Endothelial cell (in vitro differentiated cells): ENCODE measurements at regions not wholly inside any gene's neighbourhood (a gene's known extent, or its start where the extent isn't known, plus 50 kb on each side); places are given as distances from the start of the nearest gene placed in this dataset.

Experiments used
- DNase-seq: peaks from one replicate; pipeline ENCODE4 v3.0.0; 2021; ENCODE audit warnings: low spot score
- H3K27ac Mint-ChIP-seq: one replicate; pipeline ENCODE4 v1.8.0; 2021; ENCODE audit warnings: mixed read lengths, inconsistent platforms; ENCODE audit not compliant: unreplicated experiment
- H3K27me3 Mint-ChIP-seq: one replicate; pipeline ENCODE4 v1.8.0; 2021; ENCODE audit warnings: mild to moderate bottlenecking, moderate library complexity, mixed read lengths, inconsistent platforms; ENCODE audit not compliant: unreplicated experiment
- H3K36me3 Mint-ChIP-seq: one replicate; pipeline ENCODE4 v1.8.0; 2021; ENCODE audit warnings: mild to moderate bottlenecking, low read depth, mixed read lengths, inconsistent platforms; ENCODE audit not compliant: unreplicated experiment
- H3K4me1 Mint-ChIP-seq: one replicate; pipeline ENCODE4 v1.8.0; 2021; ENCODE audit warnings: mild to moderate bottlenecking, mixed read lengths, inconsistent platforms; ENCODE audit not compliant: unreplicated experiment
- H3K4me3 Mint-ChIP-seq: one replicate; pipeline ENCODE4 v1.8.0; 2021; ENCODE audit warnings: mild to moderate bottlenecking, mixed read lengths, inconsistent platforms; ENCODE audit not compliant: unreplicated experiment
- H3K9me3 Mint-ChIP-seq: one replicate; pipeline ENCODE4 v1.8.0; 2021; ENCODE audit warnings: mixed read lengths, inconsistent platforms; ENCODE audit not compliant: unreplicated experiment
- TF ChIP-seq, protein P1 (sequence below): fragments of 200-600 bp; sonication (generic); IDR thresholded peaks from one replicate; pipeline ENCODE4 v1.5.0; 2021; ENCODE audit warnings: antibody characterized with exemption; ENCODE audit not compliant: unreplicated experiment

DNA sequence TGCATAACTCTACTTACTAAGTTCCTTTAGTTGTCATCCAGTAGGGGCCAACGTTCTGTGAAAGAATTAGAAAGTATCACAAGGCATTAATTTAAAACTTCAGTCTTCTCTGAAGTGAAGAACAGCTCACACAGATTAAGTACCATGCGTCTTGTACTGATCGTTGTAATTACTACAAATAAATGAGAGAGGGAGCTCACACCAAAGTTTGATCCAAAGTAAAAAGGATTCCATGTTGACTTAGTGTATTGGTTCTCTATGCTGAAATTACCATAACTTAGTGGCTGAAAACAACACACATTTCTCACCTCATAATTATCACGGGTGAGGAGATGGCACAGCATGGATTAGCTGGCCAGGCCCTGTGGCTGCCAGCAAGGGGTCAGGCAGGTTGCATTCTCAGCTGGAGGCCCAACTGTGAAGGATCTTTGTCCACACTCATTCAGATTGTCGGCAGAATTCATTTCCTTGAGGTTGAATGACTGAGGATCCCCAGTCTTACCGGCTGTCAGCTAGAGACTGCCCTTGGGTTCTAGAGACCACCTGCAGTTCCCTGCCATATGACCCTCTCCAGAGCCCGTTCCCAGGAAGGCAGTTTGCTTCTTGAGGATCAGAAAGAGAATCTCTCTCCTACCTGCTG is 169.1 kb downstream of the YTHDC2 start:
- Mint-ChIP-seq H3K36me3 (no peaks in the 10 kb centered on the region), H3K4me1 (peaks cover 13% of the 10 kb centered on the region), H3K4me3 (no peak overlapping the region), H3K27me3 (no peaks in the 10 kb centered on the region), H3K27ac (no peak overlapping the region), H3K9me3 (no peaks in the 10 kb centered on the region)
- DNase-seq: no peak
- TF ChIP-seq, protein P1, sequence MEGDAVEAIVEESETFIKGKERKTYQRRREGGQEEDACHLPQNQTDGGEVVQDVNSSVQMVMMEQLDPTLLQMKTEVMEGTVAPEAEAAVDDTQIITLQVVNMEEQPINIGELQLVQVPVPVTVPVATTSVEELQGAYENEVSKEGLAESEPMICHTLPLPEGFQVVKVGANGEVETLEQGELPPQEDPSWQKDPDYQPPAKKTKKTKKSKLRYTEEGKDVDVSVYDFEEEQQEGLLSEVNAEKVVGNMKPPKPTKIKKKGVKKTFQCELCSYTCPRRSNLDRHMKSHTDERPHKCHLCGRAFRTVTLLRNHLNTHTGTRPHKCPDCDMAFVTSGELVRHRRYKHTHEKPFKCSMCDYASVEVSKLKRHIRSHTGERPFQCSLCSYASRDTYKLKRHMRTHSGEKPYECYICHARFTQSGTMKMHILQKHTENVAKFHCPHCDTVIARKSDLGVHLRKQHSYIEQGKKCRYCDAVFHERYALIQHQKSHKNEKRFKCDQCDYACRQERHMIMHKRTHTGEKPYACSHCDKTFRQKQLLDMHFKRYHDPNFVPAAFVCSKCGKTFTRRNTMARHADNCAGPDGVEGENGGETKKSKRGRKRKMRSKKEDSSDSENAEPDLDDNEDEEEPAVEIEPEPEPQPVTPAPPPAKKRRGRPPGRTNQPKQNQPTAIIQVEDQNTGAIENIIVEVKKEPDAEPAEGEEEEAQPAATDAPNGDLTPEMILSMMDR: peak; percentile 15

DNA sequence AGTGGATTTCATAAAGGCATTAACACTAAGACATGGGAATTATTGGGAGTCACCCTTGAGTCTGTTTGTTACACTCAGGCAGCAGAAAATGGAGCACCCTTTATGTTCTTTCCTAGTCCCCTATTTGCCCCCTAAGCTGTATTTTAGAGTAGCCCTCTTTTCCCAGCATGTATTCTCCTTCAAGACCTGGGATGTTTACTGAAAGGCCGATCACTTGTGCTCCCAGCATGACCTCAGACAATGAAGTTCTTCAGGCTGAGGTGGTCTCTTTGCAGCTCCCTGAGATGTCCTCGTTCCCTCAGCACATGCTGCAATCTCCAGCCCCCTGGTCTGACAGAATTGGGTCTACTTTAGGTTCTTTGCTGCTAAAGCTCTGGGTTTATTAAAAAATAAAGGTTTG is 169.7 kb downstream of the YTHDC2 start:
- TF ChIP-seq, protein P1: no peak
- H3K4me1 Mint-ChIP-seq: peaks cover 13% of the 10 kb centered on the region
- H3K27ac Mint-ChIP-seq: no peak overlapping the region
- H3K27me3 Mint-ChIP-seq: no peaks in the 10 kb centered on the region
- no peaks in the 10 kb centered on the region for H3K36me3 Mint-ChIP-seq
- H3K4me3 Mint-ChIP-seq: no peak overlapping the region
- DNase-seq: no peak
- H3K9me3 Mint-ChIP-seq: no peaks in the 10 kb centered on the region

DNA sequence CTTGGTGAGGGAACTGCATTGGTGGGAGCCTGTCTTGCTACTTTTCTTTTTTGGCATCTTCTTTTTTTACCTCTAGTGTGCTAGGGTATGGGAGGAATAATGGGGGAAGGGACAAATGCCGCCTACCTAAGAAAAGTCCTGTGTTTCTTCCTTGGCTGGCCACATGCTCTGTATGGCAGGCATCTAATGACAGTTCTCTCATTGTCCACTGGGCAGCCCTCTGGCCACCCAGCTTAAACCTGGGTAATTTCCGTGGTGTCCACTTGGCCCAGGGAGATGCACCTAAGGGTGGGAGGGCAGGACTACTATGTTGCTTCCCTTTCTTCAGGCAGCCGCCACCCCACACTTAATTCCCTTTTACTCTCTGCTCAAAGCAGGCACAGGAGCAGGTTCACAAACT is 173.1 kb downstream of the YTHDC2 start:
- H3K4me3 Mint-ChIP-seq: no peak overlapping the region
- H3K36me3 Mint-ChIP-seq: no peaks in the 10 kb centered on the region
- TF ChIP-seq, protein P1: no peak
- no peaks in the 10 kb centered on the region for H3K9me3 Mint-ChIP-seq
- H3K27me3 Mint-ChIP-seq: no peaks in the 10 kb centered on the region
- peaks cover 2% of the 10 kb centered on the region for H3K4me1 Mint-ChIP-seq
- no peak for DNase-seq
- H3K27ac Mint-ChIP-seq: no peak overlapping the region

DNA sequence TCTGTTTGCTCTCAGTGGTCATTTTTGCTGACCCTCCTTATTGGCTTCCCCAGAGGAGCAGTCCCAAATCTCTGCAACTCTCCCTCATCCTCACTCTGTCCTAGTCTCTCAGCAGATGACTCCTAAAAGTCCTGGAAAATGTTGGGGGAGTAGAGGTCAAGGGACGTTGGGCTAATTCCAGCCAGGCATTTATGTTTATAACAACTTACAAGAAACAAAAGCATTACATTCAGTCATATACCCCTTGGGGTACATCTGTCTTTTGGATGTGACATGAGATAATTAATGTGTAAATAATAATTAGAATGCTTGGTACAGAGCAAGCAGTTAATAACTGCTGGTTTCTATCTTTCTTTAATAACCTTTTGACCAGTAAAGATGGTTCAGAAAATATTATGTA is 176.2 kb downstream of the YTHDC2 start:
- Mint-ChIP-seq H3K36me3 (no peaks in the 10 kb centered on the region), H3K4me3 (no peak overlapping the region), H3K27ac (no peak overlapping the region), H3K27me3 (no peaks in the 10 kb centered on the region), H3K4me1 (peaks cover 25% of the 10 kb centered on the region), H3K9me3 (no peaks in the 10 kb centered on the region)
- DNase-seq: no peak
- TF ChIP-seq, protein P1: no peak

DNA sequence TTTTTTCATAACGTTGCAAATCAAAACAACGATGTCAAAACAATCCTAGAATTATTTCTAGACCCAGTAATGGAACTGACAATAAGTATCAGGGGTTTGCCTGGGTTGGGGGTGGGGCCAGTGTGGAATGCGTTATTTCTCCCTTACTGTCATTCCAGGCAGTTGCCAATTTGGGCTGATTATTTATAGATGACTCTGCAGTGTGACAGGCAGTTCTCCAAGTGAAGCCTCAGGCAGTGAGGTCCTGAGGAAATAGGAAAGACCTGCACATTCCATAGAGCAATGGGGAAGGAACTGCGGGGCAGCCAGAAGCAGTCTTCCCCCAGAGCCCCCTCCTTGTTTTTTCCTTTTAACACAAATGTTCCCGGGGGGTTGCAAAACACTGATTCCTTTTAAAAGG is 179.0 kb downstream of the YTHDC2 start:
- H3K9me3 Mint-ChIP-seq: no peaks in the 10 kb centered on the region
- H3K4me1 Mint-ChIP-seq: peaks cover 33% of the 10 kb centered on the region
- TF ChIP-seq, protein P1: no peak
- H3K27me3 Mint-ChIP-seq: no peaks in the 10 kb centered on the region
- peak overlapping the region; percentile 92 for H3K27ac Mint-ChIP-seq
- peak overlapping the region; percentile 43 for H3K4me3 Mint-ChIP-seq
- no peaks in the 10 kb centered on the region for H3K36me3 Mint-ChIP-seq
- peak; percentile 30 for DNase-seq
